ENCODE measurements at regions not wholly inside any gene's neighbourhood (a gene's known extent, or its start where the extent isn't known, plus 50 kb on each side); places are given as distances from the start of the nearest gene placed in this dataset.

DNA sequence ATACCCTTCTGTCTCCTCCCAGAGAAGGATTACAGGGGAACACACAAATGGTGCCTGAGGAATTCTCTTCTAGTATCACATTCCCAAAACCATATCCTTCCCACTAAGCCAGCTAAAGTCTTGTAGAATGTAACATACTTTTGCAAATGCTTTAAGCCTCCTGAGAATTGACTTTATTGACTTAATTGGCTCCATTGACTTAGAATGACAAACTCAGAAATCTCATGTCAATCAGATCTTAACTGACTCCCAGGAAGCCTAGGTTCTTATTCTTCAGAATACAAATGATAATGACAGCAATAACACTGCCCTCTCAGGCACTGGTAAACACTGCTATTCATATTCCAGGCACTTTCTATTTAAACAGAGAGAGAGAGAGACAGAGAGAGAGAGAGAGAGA lies 356.9 kb upstream of the PRKCQ start:
- H3K4me3 Mint-ChIP-seq (ENCODE audit: unreplicated experiment) = no peak overlapping the region
- no peaks in the 10 kb centered on the region for H3K27me3 Mint-ChIP-seq (ENCODE audit: unreplicated experiment)
- no peaks in the 10 kb centered on the region for H3K9me3 Mint-ChIP-seq (ENCODE audit: unreplicated experiment)
- peaks cover 4% of the 10 kb centered on the region for H3K36me3 Mint-ChIP-seq (ENCODE audit: unreplicated experiment)
- TF ChIP-seq, protein P1, sequence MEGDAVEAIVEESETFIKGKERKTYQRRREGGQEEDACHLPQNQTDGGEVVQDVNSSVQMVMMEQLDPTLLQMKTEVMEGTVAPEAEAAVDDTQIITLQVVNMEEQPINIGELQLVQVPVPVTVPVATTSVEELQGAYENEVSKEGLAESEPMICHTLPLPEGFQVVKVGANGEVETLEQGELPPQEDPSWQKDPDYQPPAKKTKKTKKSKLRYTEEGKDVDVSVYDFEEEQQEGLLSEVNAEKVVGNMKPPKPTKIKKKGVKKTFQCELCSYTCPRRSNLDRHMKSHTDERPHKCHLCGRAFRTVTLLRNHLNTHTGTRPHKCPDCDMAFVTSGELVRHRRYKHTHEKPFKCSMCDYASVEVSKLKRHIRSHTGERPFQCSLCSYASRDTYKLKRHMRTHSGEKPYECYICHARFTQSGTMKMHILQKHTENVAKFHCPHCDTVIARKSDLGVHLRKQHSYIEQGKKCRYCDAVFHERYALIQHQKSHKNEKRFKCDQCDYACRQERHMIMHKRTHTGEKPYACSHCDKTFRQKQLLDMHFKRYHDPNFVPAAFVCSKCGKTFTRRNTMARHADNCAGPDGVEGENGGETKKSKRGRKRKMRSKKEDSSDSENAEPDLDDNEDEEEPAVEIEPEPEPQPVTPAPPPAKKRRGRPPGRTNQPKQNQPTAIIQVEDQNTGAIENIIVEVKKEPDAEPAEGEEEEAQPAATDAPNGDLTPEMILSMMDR (IDR thresholded peaks at IDR 0.05; ENCODE audit: partially characterized antibody, unreplicated experiment) = no peak
- no peak overlapping the region for H3K27ac Mint-ChIP-seq (ENCODE audit: unreplicated experiment)
- DNase-seq = no peak
- H3K4me1 Mint-ChIP-seq (ENCODE audit: low read depth, unreplicated experiment) = no peaks in the 10 kb centered on the region

DNA sequence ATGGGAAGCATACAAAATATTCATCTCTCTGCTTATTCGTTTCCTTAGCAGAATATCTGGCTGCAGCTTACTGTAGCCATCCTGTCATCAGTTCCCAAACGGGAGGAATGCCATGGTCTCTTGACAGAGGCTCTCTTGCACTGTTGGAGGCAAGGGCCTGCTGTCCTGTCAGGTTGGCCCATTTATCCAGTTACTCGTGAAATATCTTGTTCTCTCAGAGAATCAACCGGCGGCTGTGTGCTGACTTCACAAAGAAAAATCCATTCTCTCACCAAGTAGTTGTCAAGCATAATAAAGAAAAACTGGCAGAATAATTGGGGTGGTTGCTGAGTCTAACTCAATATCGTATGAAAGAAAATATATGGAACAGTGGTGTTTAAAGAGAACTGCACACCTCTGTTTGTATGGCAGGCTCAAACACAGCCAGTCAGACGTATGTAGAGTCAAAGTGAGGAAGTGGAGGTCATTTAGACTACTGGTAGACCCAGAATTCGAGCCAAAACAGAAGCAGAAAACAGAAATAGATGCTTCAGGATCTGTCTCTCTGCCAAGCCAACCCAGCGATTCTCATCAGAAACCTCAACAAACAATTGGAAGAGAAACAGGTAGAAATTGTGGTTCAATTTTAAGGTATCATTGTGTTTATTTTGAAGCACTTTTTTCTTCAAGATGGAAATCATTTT lies 349.2 kb upstream of the PRKCQ start:
- H3K36me3 Mint-ChIP-seq (ENCODE audit: unreplicated experiment) = no peaks in the 10 kb centered on the region
- H3K4me3 Mint-ChIP-seq (ENCODE audit: unreplicated experiment) = no peak overlapping the region
- H3K27me3 Mint-ChIP-seq (ENCODE audit: unreplicated experiment) = no peaks in the 10 kb centered on the region
- peaks cover 4% of the 10 kb centered on the region for H3K4me1 Mint-ChIP-seq (ENCODE audit: low read depth, unreplicated experiment)
- H3K27ac Mint-ChIP-seq (ENCODE audit: unreplicated experiment) = no peak overlapping the region
- TF ChIP-seq, protein P1 (IDR thresholded peaks at IDR 0.05; ENCODE audit: partially characterized antibody, unreplicated experiment) = no peak
- no peak for DNase-seq
- no peaks in the 10 kb centered on the region for H3K9me3 Mint-ChIP-seq (ENCODE audit: unreplicated experiment)

DNA sequence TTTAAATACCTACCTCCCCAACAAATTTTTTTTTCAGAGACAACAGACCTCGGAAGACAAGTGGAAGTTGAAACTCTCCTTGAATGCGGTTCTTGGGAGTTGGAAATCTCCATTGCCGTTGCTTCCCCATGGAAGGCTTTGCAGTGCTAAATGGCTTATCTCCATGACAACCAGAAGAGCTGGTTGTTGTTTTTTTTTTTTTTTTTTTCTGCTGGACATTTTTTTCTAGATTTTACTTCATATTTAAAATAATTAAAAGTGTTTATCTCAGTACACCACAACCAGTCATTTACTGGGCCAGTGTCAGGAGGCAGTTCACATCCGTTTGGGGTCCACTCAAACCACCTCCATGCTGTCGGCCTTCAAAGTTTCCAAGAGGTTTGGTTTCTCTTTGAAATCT lies 348.5 kb upstream of the PRKCQ start:
- no peak for DNase-seq
- Mint-ChIP-seq H3K27me3 (ENCODE audit: unreplicated experiment) (no peaks in the 10 kb centered on the region), H3K4me1 (ENCODE audit: low read depth, unreplicated experiment) (peaks cover 4% of the 10 kb centered on the region), H3K9me3 (ENCODE audit: unreplicated experiment) (no peaks in the 10 kb centered on the region), H3K4me3 (ENCODE audit: unreplicated experiment) (no peak overlapping the region), H3K36me3 (ENCODE audit: unreplicated experiment) (no peaks in the 10 kb centered on the region), H3K27ac (ENCODE audit: unreplicated experiment) (no peak overlapping the region)
- TF ChIP-seq, protein P1 (IDR thresholded peaks at IDR 0.05; ENCODE audit: partially characterized antibody, unreplicated experiment) = no peak

DNA sequence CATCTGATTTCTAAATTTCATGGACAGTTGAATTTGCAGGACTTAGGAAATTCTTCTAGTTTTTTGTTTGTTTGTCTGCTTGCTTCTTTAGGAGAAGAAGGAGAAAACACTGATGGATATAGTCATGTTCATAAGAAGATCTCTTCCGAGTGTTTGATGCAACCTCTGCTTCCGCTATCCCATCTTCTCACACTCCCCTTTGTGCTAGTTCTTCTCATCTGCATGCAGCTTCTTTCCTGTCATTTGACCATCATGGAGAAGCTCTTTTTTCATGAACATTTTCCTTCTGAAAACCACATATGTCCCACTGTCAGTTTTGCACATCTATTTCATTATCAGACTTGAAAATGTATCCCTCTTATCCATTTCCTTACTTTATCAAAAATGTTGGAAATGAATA lies 346.9 kb upstream of the PRKCQ start:
- no peak for DNase-seq
- no peak overlapping the region for H3K4me3 Mint-ChIP-seq (ENCODE audit: unreplicated experiment)
- H3K27ac Mint-ChIP-seq (ENCODE audit: unreplicated experiment) = no peak overlapping the region
- no peaks in the 10 kb centered on the region for H3K36me3 Mint-ChIP-seq (ENCODE audit: unreplicated experiment)
- peaks cover 4% of the 10 kb centered on the region for H3K4me1 Mint-ChIP-seq (ENCODE audit: low read depth, unreplicated experiment)
- no peaks in the 10 kb centered on the region for H3K9me3 Mint-ChIP-seq (ENCODE audit: unreplicated experiment)
- TF ChIP-seq, protein P1 (IDR thresholded peaks at IDR 0.05; ENCODE audit: partially characterized antibody, unreplicated experiment) = no peak
- no peaks in the 10 kb centered on the region for H3K27me3 Mint-ChIP-seq (ENCODE audit: unreplicated experiment)

DNA sequence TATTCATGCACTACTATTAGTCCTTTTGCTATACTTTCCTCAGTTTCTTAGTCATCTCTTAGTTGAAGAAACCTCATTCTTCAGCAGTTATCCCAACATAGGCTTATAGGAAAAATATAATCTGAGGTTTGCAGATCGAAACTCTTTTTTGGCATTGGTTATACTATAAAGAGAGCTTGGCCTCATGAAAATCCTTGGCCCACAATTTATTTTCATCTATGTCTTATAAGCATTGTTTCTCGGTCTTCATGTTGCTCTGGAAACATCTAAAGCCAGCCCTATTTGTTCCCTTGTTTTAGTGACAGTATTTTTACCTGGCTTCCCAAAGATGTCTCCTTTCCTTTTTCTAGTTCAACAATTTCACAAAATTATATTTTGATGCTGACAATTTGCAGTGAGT lies 345.1 kb upstream of the PRKCQ start:
- Mint-ChIP-seq H3K4me3 (ENCODE audit: unreplicated experiment) (no peak overlapping the region), H3K27me3 (ENCODE audit: unreplicated experiment) (no peaks in the 10 kb centered on the region), H3K9me3 (ENCODE audit: unreplicated experiment) (no peaks in the 10 kb centered on the region), H3K36me3 (ENCODE audit: unreplicated experiment) (no peaks in the 10 kb centered on the region), H3K4me1 (ENCODE audit: low read depth, unreplicated experiment) (peaks cover 8% of the 10 kb centered on the region), H3K27ac (ENCODE audit: unreplicated experiment) (no peak overlapping the region)
- DNase-seq = no peak
- TF ChIP-seq, protein P1 (IDR thresholded peaks at IDR 0.05; ENCODE audit: partially characterized antibody, unreplicated experiment) = no peak

Data from glutamatergic neuron (in vitro differentiated cells).